OCI-LY7 (cell line): ENCODE measurements at regions not wholly inside any gene's neighbourhood (a gene's known extent, or its start where the extent isn't known, plus 50 kb on each side); places are given as distances from the start of the nearest gene placed in this dataset.

ENCODE experiments used
- EZH2phosphoT487 ChIP-seq: fragments of 200-600 bp; sonication (generic); IDR thresholded peaks from 2 replicates; pipeline ENCODE4 v1.6.1; 2018; ENCODE audit warnings: low read depth, borderline replicate concordance, mild to moderate bottlenecking, mixed run types, antibody characterized with exemption, low read length, moderate library complexity, mixed read lengths
- TF ChIP-seq, protein P1 (sequence below): fragments of 200-600 bp; sonication (generic); conservative IDR thresholded peaks from 2 replicates; pipeline ENCODE4 v1.5.1; 2014; ENCODE audit warnings: mild to moderate bottlenecking, antibody characterized with exemption, low read length, moderate library complexity, mixed read lengths

DNA sequence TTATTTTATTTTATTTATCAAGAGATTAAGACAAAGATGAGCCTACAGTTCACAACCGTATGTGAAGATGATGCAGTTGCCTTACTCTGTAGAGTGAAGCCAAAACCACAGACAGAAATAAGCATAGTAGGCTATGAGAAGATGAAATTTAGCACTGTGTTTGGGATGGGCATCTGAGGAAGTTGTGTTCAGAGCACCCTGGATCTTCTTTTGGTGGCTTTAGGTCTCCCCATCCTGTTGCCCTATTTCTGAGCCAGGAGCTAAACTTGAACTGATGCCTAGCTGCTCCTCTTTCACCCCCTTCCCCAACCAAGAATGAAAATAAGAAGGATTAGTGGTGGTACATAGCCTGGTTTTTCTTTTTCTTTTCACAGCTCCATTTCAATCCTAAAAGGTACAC lies 328.1 kb upstream of the TBL1XR1 start:
- TF ChIP-seq, protein P1, sequence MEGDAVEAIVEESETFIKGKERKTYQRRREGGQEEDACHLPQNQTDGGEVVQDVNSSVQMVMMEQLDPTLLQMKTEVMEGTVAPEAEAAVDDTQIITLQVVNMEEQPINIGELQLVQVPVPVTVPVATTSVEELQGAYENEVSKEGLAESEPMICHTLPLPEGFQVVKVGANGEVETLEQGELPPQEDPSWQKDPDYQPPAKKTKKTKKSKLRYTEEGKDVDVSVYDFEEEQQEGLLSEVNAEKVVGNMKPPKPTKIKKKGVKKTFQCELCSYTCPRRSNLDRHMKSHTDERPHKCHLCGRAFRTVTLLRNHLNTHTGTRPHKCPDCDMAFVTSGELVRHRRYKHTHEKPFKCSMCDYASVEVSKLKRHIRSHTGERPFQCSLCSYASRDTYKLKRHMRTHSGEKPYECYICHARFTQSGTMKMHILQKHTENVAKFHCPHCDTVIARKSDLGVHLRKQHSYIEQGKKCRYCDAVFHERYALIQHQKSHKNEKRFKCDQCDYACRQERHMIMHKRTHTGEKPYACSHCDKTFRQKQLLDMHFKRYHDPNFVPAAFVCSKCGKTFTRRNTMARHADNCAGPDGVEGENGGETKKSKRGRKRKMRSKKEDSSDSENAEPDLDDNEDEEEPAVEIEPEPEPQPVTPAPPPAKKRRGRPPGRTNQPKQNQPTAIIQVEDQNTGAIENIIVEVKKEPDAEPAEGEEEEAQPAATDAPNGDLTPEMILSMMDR = no peak
- TF ChIP-seq EZH2phosphoT487 = no peak
